Liver (tissue), 3 donors: ENCODE measurements at regions not wholly inside any gene's neighbourhood (a gene's known extent, or its start where the extent isn't known, plus 50 kb on each side); places are given as distances from the start of the nearest gene placed in this dataset.

Experiments
- GABPA ChIP-seq, 2 donors: IDR thresholded peaks in 1 of 2; conservative IDR thresholded peaks in 1 of 2; 2 replicates each; pipeline ENCODE4 v1.6.1; 2016; ENCODE audit warnings: antibody characterized with exemption in 2 of 2, mild to moderate bottlenecking in 1 of 2, moderate library complexity in 1 of 2
- TF ChIP-seq, protein P1 (sequence below): fragments of 150-350 bp; IDR thresholded peaks from 2 replicates; pipeline ENCODE4 v1.5.1; 2017; ENCODE audit warnings: improper control_type of control experiment, low read depth, low read length; ENCODE audit not compliant: missing input control
- TF ChIP-seq, protein P2 (sequence below): IDR thresholded peaks from 2 replicates; pipeline ENCODE4 v1.6.1; 2016; ENCODE audit warnings: antibody characterized with exemption, mild to moderate bottlenecking
- TF ChIP-seq, protein P3 (sequence below): IDR thresholded peaks from 2 replicates; pipeline ENCODE4 v1.6.1; 2016; ENCODE audit warnings: antibody characterized with exemption
- TF ChIP-seq, protein P4 (sequence below): IDR thresholded peaks from 2 replicates; pipeline ENCODE4 v1.6.1; 2016; ENCODE audit warnings: antibody characterized with exemption
- donor health status: healthy.
- donor health status: healthy.

DNA sequence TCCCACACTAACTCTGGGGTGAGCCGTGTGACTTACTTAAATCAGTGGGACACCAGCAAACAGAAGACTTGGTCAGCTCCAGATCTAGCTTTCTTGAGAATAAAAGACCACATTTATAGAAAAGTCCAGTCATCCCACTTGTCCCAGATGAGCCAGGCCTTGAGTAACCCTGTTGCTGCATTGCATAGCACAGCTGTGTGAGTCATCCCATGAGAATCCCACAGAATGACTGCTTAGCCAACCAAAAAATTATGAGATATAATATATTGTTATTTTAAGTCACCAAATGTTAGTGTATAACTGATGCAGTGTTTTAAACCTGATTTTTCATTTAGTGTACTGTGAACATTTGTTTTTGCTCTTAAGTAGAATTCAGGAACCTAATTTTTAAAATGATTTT, 94.2 kb upstream of the FSHR start:
- TF ChIP-seq, protein P1, sequence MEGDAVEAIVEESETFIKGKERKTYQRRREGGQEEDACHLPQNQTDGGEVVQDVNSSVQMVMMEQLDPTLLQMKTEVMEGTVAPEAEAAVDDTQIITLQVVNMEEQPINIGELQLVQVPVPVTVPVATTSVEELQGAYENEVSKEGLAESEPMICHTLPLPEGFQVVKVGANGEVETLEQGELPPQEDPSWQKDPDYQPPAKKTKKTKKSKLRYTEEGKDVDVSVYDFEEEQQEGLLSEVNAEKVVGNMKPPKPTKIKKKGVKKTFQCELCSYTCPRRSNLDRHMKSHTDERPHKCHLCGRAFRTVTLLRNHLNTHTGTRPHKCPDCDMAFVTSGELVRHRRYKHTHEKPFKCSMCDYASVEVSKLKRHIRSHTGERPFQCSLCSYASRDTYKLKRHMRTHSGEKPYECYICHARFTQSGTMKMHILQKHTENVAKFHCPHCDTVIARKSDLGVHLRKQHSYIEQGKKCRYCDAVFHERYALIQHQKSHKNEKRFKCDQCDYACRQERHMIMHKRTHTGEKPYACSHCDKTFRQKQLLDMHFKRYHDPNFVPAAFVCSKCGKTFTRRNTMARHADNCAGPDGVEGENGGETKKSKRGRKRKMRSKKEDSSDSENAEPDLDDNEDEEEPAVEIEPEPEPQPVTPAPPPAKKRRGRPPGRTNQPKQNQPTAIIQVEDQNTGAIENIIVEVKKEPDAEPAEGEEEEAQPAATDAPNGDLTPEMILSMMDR = no peak
- TF ChIP-seq, protein P2, sequence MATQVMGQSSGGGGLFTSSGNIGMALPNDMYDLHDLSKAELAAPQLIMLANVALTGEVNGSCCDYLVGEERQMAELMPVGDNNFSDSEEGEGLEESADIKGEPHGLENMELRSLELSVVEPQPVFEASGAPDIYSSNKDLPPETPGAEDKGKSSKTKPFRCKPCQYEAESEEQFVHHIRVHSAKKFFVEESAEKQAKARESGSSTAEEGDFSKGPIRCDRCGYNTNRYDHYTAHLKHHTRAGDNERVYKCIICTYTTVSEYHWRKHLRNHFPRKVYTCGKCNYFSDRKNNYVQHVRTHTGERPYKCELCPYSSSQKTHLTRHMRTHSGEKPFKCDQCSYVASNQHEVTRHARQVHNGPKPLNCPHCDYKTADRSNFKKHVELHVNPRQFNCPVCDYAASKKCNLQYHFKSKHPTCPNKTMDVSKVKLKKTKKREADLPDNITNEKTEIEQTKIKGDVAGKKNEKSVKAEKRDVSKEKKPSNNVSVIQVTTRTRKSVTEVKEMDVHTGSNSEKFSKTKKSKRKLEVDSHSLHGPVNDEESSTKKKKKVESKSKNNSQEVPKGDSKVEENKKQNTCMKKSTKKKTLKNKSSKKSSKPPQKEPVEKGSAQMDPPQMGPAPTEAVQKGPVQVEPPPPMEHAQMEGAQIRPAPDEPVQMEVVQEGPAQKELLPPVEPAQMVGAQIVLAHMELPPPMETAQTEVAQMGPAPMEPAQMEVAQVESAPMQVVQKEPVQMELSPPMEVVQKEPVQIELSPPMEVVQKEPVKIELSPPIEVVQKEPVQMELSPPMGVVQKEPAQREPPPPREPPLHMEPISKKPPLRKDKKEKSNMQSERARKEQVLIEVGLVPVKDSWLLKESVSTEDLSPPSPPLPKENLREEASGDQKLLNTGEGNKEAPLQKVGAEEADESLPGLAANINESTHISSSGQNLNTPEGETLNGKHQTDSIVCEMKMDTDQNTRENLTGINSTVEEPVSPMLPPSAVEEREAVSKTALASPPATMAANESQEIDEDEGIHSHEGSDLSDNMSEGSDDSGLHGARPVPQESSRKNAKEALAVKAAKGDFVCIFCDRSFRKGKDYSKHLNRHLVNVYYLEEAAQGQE = no peak
- no peak for TF ChIP-seq GABPA (IDR thresholded peaks at IDR 0.05 in 1 of 2, conservative IDR thresholded peaks at IDR 0.05 in 1 of 2)
- TF ChIP-seq, protein P3, sequence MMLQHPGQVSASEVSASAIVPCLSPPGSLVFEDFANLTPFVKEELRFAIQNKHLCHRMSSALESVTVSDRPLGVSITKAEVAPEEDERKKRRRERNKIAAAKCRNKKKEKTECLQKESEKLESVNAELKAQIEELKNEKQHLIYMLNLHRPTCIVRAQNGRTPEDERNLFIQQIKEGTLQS = no peak
- TF ChIP-seq, protein P4, sequence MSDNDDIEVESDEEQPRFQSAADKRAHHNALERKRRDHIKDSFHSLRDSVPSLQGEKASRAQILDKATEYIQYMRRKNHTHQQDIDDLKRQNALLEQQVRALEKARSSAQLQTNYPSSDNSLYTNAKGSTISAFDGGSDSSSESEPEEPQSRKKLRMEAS = no peak
